ENCODE measurements at regions not wholly inside any gene's neighbourhood (a gene's known extent, or its start where the extent isn't known, plus 50 kb on each side); places are given as distances from the start of the nearest gene placed in this dataset.

- TF ChIP-seq TAF1 (IDR thresholded peaks at IDR 0.05; ENCODE audit: borderline replicate concordance, insufficient read depth, low read length) (no peak), SIN3A (IDR thresholded peaks at IDR 0.05; ENCODE audit: borderline replicate concordance, insufficient read depth, low read length) (no peak), POLR2AphosphoS5 (IDR thresholded peaks at IDR 0.05; ENCODE audit: low read depth, low read length) (no peak), FOXP2 (optimal IDR thresholded peaks at IDR 0.05; ENCODE audit: borderline replicate concordance, extremely low read depth, extremely low read length, insufficient read depth) (no peak)
- TF ChIP-seq, protein P1, sequence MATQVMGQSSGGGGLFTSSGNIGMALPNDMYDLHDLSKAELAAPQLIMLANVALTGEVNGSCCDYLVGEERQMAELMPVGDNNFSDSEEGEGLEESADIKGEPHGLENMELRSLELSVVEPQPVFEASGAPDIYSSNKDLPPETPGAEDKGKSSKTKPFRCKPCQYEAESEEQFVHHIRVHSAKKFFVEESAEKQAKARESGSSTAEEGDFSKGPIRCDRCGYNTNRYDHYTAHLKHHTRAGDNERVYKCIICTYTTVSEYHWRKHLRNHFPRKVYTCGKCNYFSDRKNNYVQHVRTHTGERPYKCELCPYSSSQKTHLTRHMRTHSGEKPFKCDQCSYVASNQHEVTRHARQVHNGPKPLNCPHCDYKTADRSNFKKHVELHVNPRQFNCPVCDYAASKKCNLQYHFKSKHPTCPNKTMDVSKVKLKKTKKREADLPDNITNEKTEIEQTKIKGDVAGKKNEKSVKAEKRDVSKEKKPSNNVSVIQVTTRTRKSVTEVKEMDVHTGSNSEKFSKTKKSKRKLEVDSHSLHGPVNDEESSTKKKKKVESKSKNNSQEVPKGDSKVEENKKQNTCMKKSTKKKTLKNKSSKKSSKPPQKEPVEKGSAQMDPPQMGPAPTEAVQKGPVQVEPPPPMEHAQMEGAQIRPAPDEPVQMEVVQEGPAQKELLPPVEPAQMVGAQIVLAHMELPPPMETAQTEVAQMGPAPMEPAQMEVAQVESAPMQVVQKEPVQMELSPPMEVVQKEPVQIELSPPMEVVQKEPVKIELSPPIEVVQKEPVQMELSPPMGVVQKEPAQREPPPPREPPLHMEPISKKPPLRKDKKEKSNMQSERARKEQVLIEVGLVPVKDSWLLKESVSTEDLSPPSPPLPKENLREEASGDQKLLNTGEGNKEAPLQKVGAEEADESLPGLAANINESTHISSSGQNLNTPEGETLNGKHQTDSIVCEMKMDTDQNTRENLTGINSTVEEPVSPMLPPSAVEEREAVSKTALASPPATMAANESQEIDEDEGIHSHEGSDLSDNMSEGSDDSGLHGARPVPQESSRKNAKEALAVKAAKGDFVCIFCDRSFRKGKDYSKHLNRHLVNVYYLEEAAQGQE (IDR thresholded peaks at IDR 0.05; ENCODE audit: insufficient read depth in 1 of 2, low read depth in 2 of 2, low read length in 2 of 2): no peak
Observed at GRCh38 chr1:199705825-199706224, 321.7 kb upstream of the NR5A2 start.

GRCh38 chr1:199706826-199707606, 320.5 kb upstream of the NR5A2 start:
- no peak for TF ChIP-seq POLR2AphosphoS5 (IDR thresholded peaks at IDR 0.05; ENCODE audit: low read depth, low read length)
- TF ChIP-seq, protein P1 (IDR thresholded peaks at IDR 0.05; ENCODE audit: insufficient read depth in 1 of 2, low read depth in 2 of 2, low read length in 2 of 2): no peak
- TF ChIP-seq FOXP2 (optimal IDR thresholded peaks at IDR 0.05; ENCODE audit: borderline replicate concordance, extremely low read depth, extremely low read length, insufficient read depth): no peak
- TF ChIP-seq SIN3A (IDR thresholded peaks at IDR 0.05; ENCODE audit: borderline replicate concordance, insufficient read depth, low read length): no peak
- no peak for TF ChIP-seq TAF1 (IDR thresholded peaks at IDR 0.05; ENCODE audit: borderline replicate concordance, insufficient read depth, low read length)

- TF ChIP-seq SIN3A (IDR thresholded peaks at IDR 0.05; ENCODE audit: borderline replicate concordance, insufficient read depth, low read length): no peak
- no peak for TF ChIP-seq TAF1 (IDR thresholded peaks at IDR 0.05; ENCODE audit: borderline replicate concordance, insufficient read depth, low read length)
- no peak for TF ChIP-seq FOXP2 (optimal IDR thresholded peaks at IDR 0.05; ENCODE audit: borderline replicate concordance, extremely low read depth, extremely low read length, insufficient read depth)
- TF ChIP-seq, protein P1 (IDR thresholded peaks at IDR 0.05; ENCODE audit: insufficient read depth in 1 of 2, low read depth in 2 of 2, low read length in 2 of 2): no peak
- TF ChIP-seq POLR2AphosphoS5 (IDR thresholded peaks at IDR 0.05; ENCODE audit: low read depth, low read length): no peak
Observed at GRCh38 chr1:199710974-199711373, 316.5 kb upstream of the NR5A2 start.

GRCh38 chr1:199716729-199717128, 310.8 kb upstream of the NR5A2 start:
- TF ChIP-seq SIN3A (IDR thresholded peaks at IDR 0.05; ENCODE audit: borderline replicate concordance, insufficient read depth, low read length) (no peak), POLR2AphosphoS5 (IDR thresholded peaks at IDR 0.05; ENCODE audit: low read depth, low read length) (no peak), FOXP2 (optimal IDR thresholded peaks at IDR 0.05; ENCODE audit: borderline replicate concordance, extremely low read depth, extremely low read length, insufficient read depth) (no peak), TAF1 (IDR thresholded peaks at IDR 0.05; ENCODE audit: borderline replicate concordance, insufficient read depth, low read length) (no peak)
- TF ChIP-seq, protein P1 (IDR thresholded peaks at IDR 0.05; ENCODE audit: insufficient read depth in 1 of 2, low read depth in 2 of 2, low read length in 2 of 2): no peak

Data from PFSK-1 (cell line).